ENCODE measurements at regions not wholly inside any gene's neighbourhood (a gene's known extent, or its start where the extent isn't known, plus 50 kb on each side); places are given as distances from the start of the nearest gene placed in this dataset.

DNA sequence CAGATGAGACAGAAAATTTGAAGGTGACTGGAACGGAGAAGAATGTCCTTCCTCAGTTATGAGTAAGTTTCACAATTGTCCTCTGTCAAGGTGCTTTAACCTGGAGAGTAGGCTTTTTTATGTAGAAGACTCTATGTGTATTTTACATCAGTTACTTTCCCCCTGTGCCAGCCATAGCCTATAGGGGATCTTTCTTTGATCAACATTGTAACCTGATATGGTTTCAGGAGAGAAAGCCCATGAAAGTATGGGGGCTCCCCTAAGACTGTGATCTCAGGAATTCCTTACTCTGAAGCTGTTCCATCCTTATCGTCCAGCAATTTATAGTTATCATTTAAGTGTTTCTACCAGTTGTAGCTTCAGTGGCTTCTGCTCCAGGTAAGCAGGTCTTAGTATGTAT is 1076.3 kb upstream of the EPHA6 start:
- TF ChIP-seq, protein P1, sequence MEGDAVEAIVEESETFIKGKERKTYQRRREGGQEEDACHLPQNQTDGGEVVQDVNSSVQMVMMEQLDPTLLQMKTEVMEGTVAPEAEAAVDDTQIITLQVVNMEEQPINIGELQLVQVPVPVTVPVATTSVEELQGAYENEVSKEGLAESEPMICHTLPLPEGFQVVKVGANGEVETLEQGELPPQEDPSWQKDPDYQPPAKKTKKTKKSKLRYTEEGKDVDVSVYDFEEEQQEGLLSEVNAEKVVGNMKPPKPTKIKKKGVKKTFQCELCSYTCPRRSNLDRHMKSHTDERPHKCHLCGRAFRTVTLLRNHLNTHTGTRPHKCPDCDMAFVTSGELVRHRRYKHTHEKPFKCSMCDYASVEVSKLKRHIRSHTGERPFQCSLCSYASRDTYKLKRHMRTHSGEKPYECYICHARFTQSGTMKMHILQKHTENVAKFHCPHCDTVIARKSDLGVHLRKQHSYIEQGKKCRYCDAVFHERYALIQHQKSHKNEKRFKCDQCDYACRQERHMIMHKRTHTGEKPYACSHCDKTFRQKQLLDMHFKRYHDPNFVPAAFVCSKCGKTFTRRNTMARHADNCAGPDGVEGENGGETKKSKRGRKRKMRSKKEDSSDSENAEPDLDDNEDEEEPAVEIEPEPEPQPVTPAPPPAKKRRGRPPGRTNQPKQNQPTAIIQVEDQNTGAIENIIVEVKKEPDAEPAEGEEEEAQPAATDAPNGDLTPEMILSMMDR (IDR thresholded peaks at IDR 0.05; ENCODE audit: low read length): no peak
- TF ChIP-seq EZH2 (IDR thresholded peaks at IDR 0.05; ENCODE audit: borderline replicate concordance, low read length): no peak
